ENCODE measurements at regions not wholly inside any gene's neighbourhood (a gene's known extent, or its start where the extent isn't known, plus 50 kb on each side); places are given as distances from the start of the nearest gene placed in this dataset.

DNA sequence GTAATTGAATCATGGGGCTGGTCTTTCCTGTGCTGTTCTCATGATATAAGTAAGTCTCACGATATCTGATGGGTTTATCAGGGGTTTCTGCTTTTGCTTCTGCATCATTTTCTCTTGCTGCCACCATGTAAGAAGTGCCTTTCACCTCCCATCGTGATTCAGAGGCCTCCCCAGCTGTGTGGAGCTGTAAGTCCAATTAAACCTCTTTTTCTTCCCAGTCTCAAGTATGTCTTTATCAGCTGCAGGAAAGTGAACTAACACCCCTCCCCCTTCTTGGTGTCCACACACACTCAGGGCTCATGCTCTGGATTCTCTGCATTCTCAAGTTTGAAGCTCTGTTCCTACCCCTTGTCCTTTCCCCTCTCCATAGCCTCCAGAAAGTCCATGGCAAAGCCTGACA is 107.1 kb downstream of the THBS2 start (continued):
- TF ChIP-seq, protein P1, sequence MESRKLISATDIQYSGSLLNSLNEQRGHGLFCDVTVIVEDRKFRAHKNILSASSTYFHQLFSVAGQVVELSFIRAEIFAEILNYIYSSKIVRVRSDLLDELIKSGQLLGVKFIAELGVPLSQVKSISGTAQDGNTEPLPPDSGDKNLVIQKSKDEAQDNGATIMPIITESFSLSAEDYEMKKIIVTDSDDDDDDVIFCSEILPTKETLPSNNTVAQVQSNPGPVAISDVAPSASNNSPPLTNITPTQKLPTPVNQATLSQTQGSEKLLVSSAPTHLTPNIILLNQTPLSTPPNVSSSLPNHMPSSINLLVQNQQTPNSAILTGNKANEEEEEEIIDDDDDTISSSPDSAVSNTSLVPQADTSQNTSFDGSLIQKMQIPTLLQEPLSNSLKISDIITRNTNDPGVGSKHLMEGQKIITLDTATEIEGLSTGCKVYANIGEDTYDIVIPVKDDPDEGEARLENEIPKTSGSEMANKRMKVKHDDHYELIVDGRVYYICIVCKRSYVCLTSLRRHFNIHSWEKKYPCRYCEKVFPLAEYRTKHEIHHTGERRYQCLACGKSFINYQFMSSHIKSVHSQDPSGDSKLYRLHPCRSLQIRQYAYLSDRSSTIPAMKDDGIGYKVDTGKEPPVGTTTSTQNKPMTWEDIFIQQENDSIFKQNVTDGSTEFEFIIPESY (IDR thresholded peaks at IDR 0.05): no peak
- TF ChIP-seq FOXA1 (IDR thresholded peaks at IDR 0.05): no peak

GRCh38 chr6:169145991-169146501 is 107.6 kb downstream of the THBS2 start:
- WGBS: 79% methylated on average over 10 of the region's 10 CpGs
- H3K9me3 ChIP-seq (ENCODE audit: control insufficient read depth in 4 of 4, low read length in 3 of 4): peaks cover 0 to 1% (median 0%) of the 10 kb centered on the region in 4 donors
- no peak overlapping the region for H3K9ac ChIP-seq (ENCODE audit: low read depth in 1 of 2, low read length in 2 of 2)
- no peaks in the 10 kb centered on the region for H3K36me3 ChIP-seq (ENCODE audit: control insufficient read depth in 4 of 4, insufficient read depth in 3 of 4, low read depth in 1 of 4, low read length in 3 of 4)
- no peak overlapping the region for H3K27ac ChIP-seq (ENCODE audit: low read depth in 1 of 2, low read length in 2 of 2)
- DNase-seq (ENCODE audit: low spot score): no peak
- H3K27me3 ChIP-seq (ENCODE audit: control insufficient read depth in 4 of 4, insufficient read depth in 4 of 4, low read length in 3 of 4): peaks cover 0 to 2% (median 0%) of the 10 kb centered on the region in 4 donors
- H3K4me1 ChIP-seq (ENCODE audit: control insufficient read depth in 4 of 4, insufficient read depth in 4 of 4, low read length in 3 of 4): no peaks in the 10 kb centered on the region
- H3K4me3 ChIP-seq (ENCODE audit: low read depth in 1 of 3, low read length in 3 of 3): no peak overlapping the region
- TF ChIP-seq, protein P1 (IDR thresholded peaks at IDR 0.05): no peak

DNA sequence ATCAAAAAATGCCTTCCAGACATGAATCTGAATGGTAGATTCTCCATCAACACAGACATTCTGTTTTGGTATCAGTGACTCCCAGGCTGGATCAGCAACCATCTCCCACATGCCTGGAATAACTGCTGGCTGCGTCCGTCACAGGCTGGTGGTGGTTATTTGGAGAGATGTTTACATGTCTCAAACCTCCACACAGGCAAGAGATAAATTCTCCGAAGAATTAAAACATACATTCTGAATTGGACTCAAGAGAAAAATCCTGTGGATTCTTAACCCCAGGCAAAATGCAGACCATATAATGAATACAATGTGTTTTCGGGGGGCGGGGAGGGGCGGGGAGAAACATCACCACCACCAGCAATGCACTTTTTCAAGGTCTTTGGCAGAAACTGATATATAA is 108.2 kb downstream of the THBS2 start:
- WGBS: 72% methylated on average over 6 of the region's 6 CpGs
- TF ChIP-seq MAX (IDR thresholded peaks at IDR 0.05): no peak
- TF ChIP-seq EGR1 (IDR thresholded peaks at IDR 0.05; ENCODE audit: low read depth in 2 of 2): no peak
- TF ChIP-seq SP1 (IDR thresholded peaks at IDR 0.05): no peak
- no peak for TF ChIP-seq HNF4A (conservative IDR thresholded peaks at IDR 0.05)
- no peak for TF ChIP-seq RAD21 (IDR thresholded peaks at IDR 0.05)
- no peak for TF ChIP-seq YY1 (IDR thresholded peaks at IDR 0.05)
- no peak for TF ChIP-seq NR2F2 (IDR thresholded peaks at IDR 0.05)
- TF ChIP-seq HNF4G (IDR thresholded peaks at IDR 0.05): no peak
- no peak for TF ChIP-seq ATF3 (IDR thresholded peaks at IDR 0.05)

DNA sequence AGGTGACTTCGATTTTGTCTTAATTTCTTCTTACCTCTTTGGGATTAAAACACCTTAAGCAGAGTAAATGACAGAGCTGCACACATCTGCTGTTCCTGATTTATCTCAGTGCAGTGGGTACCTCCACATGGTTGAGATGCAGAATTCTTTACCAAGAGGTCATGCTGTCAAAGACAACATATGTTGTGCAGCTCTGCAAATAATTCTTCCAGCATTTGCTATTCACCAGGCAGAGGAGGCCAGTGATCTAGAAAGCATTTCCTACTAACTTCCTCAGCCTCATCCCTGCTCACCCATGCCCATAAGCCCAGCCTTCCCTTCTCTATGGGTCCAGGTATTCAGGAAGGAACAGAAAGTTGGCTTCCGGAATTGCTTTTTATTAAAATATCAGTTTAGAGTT is 109.3 kb downstream of the THBS2 start:
- Histone ChIP-seq H3K27ac (ENCODE audit: low read depth in 1 of 2, low read length in 2 of 2) (no peak overlapping the region), H3K27me3 (ENCODE audit: control insufficient read depth in 4 of 4, insufficient read depth in 4 of 4, low read length in 3 of 4) (peaks cover 0 to 2% (median 0%) of the 10 kb centered on the region in 4 donors), H3K9ac (ENCODE audit: low read depth in 1 of 2, low read length in 2 of 2) (no peak overlapping the region), H3K4me1 (ENCODE audit: control insufficient read depth in 4 of 4, insufficient read depth in 4 of 4, low read length in 3 of 4) (no peaks in the 10 kb centered on the region), H3K4me3 (ENCODE audit: low read depth in 1 of 3, low read length in 3 of 3) (no peak overlapping the region), H3K36me3 (ENCODE audit: control insufficient read depth in 4 of 4, insufficient read depth in 3 of 4, low read depth in 1 of 4, low read length in 3 of 4) (no peaks in the 10 kb centered on the region), H3K9me3 (ENCODE audit: control insufficient read depth in 4 of 4, low read length in 3 of 4) (no peaks in the 10 kb centered on the region)
- no peak for DNase-seq (ENCODE audit: low spot score)
- 75% methylated on average over 2 of the region's 2 CpGs for WGBS
- TF ChIP-seq FOXA2 (IDR thresholded peaks at IDR 0.05) (no peak), HNF4A (conservative IDR thresholded peaks at IDR 0.05) (no peak), TAF1 (conservative IDR thresholded peaks at IDR 0.05) (no peak), ATF3 (IDR thresholded peaks at IDR 0.05) (no peak), HNF4G (IDR thresholded peaks at IDR 0.05) (no peak), REST (IDR thresholded peaks at IDR 0.05) (no peak), EGR1 (IDR thresholded peaks at IDR 0.05; ENCODE audit: low read depth in 2 of 2) (no peak), CTCF (IDR thresholded peaks at IDR 0.05; ENCODE audit: low read depth, low read length, missing input control) (no peak), SP1 (IDR thresholded peaks at IDR 0.05) (no peak), NR2F2 (IDR thresholded peaks at IDR 0.05) (no peak), FOXA1 (IDR thresholded peaks at IDR 0.05) (no peak)

More for the DNA sequence above, 108.2 kb downstream of the THBS2 start:
- Histone ChIP-seq H3K4me1 (ENCODE audit: control insufficient read depth in 4 of 4, insufficient read depth in 4 of 4, low read length in 3 of 4) (no peaks in the 10 kb centered on the region), H3K4me3 (ENCODE audit: low read depth in 1 of 3, low read length in 3 of 3) (no peak overlapping the region), H3K27ac (ENCODE audit: low read depth in 1 of 2, low read length in 2 of 2) (no peak overlapping the region), H3K36me3 (ENCODE audit: control insufficient read depth in 4 of 4, insufficient read depth in 3 of 4, low read depth in 1 of 4, low read length in 3 of 4) (no peaks in the 10 kb centered on the region), H3K9me3 (ENCODE audit: control insufficient read depth in 4 of 4, low read length in 3 of 4) (peaks cover 0 to 1% (median 0%) of the 10 kb centered on the region in 4 donors), H3K9ac (ENCODE audit: low read depth in 1 of 2, low read length in 2 of 2) (no peak overlapping the region), H3K27me3 (ENCODE audit: control insufficient read depth in 4 of 4, insufficient read depth in 4 of 4, low read length in 3 of 4) (peaks cover 0 to 2% (median 0%) of the 10 kb centered on the region in 4 donors)
- no peak for DNase-seq (ENCODE audit: low spot score)

Data from liver (tissue), 8 donors.